HEK293T (cell line): ENCODE measurements at regions not wholly inside any gene's neighbourhood (a gene's known extent, or its start where the extent isn't known, plus 50 kb on each side); places are given as distances from the start of the nearest gene placed in this dataset.
"Not testable (repeated sequence)": the region's sequence is repeated elsewhere in the genome, so short reads cannot be mapped to it uniquely, and the experiment has no call there.

Source experiments
- ARNT ChIP-seq: fragments of 450-650 bp; IDR thresholded peaks from 2 replicates; pipeline ENCODE4 v1.6.1; 2017; ENCODE audit warnings: mild to moderate bottlenecking
- BHLHE40 ChIP-seq: fragments of 450-650 bp; IDR thresholded peaks from 2 replicates; pipeline ENCODE4 v1.6.1; 2016; ENCODE audit warnings: mild to moderate bottlenecking, moderate library complexity, borderline replicate concordance
- FOXA1 ChIP-seq: fragments of 450-650 bp; IDR thresholded peaks from 2 replicates; pipeline ENCODE4 v1.6.1; 2016; ENCODE audit warnings: mild to moderate bottlenecking
- FOXK2 ChIP-seq: fragments of 450-650 bp; IDR thresholded peaks from 2 replicates; pipeline ENCODE4 v1.6.1; 2016; ENCODE audit warnings: mild to moderate bottlenecking
- FOXM1 ChIP-seq: fragments of 450-650 bp; IDR thresholded peaks from 2 replicates; pipeline ENCODE4 v1.6.1; 2017; ENCODE audit warnings: mild to moderate bottlenecking, borderline replicate concordance
- LEF1 ChIP-seq: fragments of 450-650 bp; IDR thresholded peaks from 2 replicates; pipeline ENCODE4 v1.6.1; 2017; ENCODE audit warnings: mild to moderate bottlenecking, borderline replicate concordance
- NFRKB ChIP-seq: fragments of 450-650 bp; IDR thresholded peaks from 2 replicates; pipeline ENCODE4 v1.6.1; 2016; ENCODE audit warnings: mild to moderate bottlenecking, moderate library complexity
- SP1 ChIP-seq: fragments of 450-650 bp; IDR thresholded peaks from 2 replicates; pipeline ENCODE4 v1.6.1; 2017
- ZNF384 ChIP-seq: fragments of 450-650 bp; IDR thresholded peaks from 2 replicates; pipeline ENCODE4 v1.6.1; 2016

DNA sequence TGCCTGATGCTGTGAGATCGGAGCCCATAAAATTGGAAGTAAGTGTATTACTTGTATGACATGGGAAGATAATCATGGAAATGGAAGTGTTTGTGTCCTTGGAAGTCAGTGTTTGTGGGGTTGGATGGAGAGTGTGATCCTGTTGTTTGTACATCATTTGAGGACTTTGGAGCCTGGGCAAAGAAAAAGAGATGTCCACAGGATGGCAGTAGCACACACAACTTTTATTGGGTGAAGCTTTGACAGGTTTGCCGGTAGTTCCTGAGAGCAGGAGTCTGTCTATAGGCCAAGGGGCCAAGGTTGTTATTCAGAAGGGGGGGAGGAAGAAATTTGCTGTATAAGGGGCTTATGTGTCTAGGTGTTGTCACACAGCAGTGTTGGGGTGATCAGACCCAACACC, 533.3 kb downstream of the RPIA start:
- not testable (repeated sequence) for TF ChIP-seq NFRKB, BHLHE40, FOXK2, FOXA1, SP1, ARNT, ZNF384, FOXM1, LEF1
